H1 (cell line): ENCODE measurements at regions not wholly inside any gene's neighbourhood (a gene's known extent, or its start where the extent isn't known, plus 50 kb on each side); places are given as distances from the start of the nearest gene placed in this dataset.

Experiments
- CTCF ChIP-seq, 3 experiments: IDR thresholded peaks; 1 replicate in 2 of 3; 2 replicates in 1 of 3; pipeline versions ENCODE4 v1.5.1 to v1.6.1; 2011; ENCODE audit warnings: low read length in 3 of 3, mild to moderate bottlenecking in 3 of 3, inconsistent platforms in 2 of 3, low read depth in 1 of 3, moderate library complexity in 1 of 3; ENCODE audit not compliant: insufficient read depth in 1 of 3; ENCODE audit errors: control extremely low read depth in 1 of 3
- FOSL1 ChIP-seq: IDR thresholded peaks from 2 replicates; pipeline ENCODE4 v1.6.1; 2011; ENCODE audit warnings: mild to moderate bottlenecking, low read depth, low read length, moderate library complexity; ENCODE audit not compliant: insufficient read depth
- GABPA ChIP-seq: IDR thresholded peaks from 2 replicates; pipeline ENCODE4 v1.6.1; 2011; ENCODE audit warnings: mild to moderate bottlenecking, low read length, moderate library complexity, borderline replicate concordance; ENCODE audit not compliant: insufficient read depth
- JUND ChIP-seq: IDR thresholded peaks from 2 replicates; pipeline ENCODE4 v1.6.1; 2011; ENCODE audit warnings: mild to moderate bottlenecking, improper control_type of control experiment, low read length
- KDM4A ChIP-seq: IDR thresholded peaks from one replicate; pipeline ENCODE4 v1.7.1; 2012; ENCODE audit warnings: low read depth, mild to moderate bottlenecking, moderate library complexity, low read length, inconsistent platforms; ENCODE audit not compliant: severe bottlenecking
- POLR2A ChIP-seq, 2 experiments: IDR thresholded peaks; 1 replicate in 1 of 2; 2 replicates in 1 of 2; pipeline ENCODE4 v1.6.1; 2011; ENCODE audit warnings: low read depth in 2 of 2, low read length in 2 of 2, mild to moderate bottlenecking in 2 of 2; ENCODE audit errors: control extremely low read depth in 1 of 2
- POLR2AphosphoS5 ChIP-seq: IDR thresholded peaks from 2 replicates; pipeline ENCODE4 v1.6.1; 2011; ENCODE audit warnings: low read depth, low read length
- SP1 ChIP-seq: IDR thresholded peaks from 2 replicates; pipeline ENCODE4 v1.6.1; 2011; ENCODE audit warnings: low read depth, low read length

GRCh38 chr4:78669453-78669852 is 106.7 kb upstream of the BMP2K start:
- no peak for TF ChIP-seq JUND
- TF ChIP-seq CTCF (IDR thresholded peaks at IDR 0.05; ENCODE audit: control extremely low read depth in 1 of 3, insufficient read depth in 1 of 3, low read depth in 1 of 3, low read length in 3 of 3): peak in 1 of 3 experiments; percentile 62; a peak in 2 of 4 replicates
- TF ChIP-seq GABPA: no peak
- no peak for TF ChIP-seq POLR2AphosphoS5
- TF ChIP-seq POLR2A (IDR thresholded peaks at IDR 0.05; ENCODE audit: control extremely low read depth in 1 of 2, low read depth in 2 of 2, low read length in 2 of 2): no peak
- TF ChIP-seq SP1: no peak
- no peak for TF ChIP-seq FOSL1
- no peak for TF ChIP-seq KDM4A
